ENCODE measurements at regions not wholly inside any gene's neighbourhood (a gene's known extent, or its start where the extent isn't known, plus 50 kb on each side); places are given as distances from the start of the nearest gene placed in this dataset.

GRCh38 chr2:16561676-16562075 lies 104.0 kb downstream of the CYRIA start:
- no peak for DNase-seq

DNA sequence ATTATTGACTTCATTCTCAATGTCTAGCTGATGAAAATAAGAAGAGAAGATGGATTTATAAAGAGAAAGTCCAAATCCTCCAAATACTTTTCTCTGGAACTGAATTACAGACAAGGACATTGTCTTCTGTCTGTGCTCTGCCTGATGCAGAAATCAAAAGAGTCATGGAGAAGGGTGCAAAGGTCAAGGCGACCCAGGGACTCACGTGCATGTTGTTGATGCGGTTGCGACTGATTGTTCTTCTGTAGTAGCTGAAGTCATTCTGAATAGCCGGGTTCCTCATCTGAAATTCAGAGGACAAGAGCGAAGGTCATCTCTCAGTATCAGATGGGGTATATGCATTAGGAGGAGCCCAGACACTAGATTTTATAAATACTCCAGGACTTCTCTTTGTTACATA lies 104.4 kb downstream of the CYRIA start:
- no peak for DNase-seq

GRCh38 chr2:16559278-16560067 lies 106.2 kb downstream of the CYRIA start:
- DNase-seq: no peak

GRCh38 chr2:16554060-16554583 lies 111.5 kb downstream of the CYRIA start:
- no peak for DNase-seq

DNA sequence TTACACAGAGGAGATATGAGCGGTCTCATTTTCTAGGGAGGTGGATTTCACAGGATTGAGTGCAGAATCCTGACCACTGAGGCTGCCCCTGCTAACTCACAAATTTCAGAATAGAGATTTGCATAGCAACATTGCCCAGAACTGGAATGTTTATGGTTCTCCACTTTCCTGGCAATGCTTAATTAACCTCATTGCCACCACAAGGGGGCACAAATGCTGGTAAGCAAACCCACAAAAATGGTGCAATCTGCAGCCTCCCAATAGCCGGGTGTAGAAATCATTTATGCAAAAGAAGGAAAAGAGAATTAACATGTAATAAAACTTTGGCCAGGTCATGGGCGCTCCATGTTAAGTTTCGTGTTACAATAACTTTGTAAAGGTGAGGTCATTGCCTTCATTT lies 112.4 kb downstream of the CYRIA start:
- peak; percentile 61 for DNase-seq

DNA sequence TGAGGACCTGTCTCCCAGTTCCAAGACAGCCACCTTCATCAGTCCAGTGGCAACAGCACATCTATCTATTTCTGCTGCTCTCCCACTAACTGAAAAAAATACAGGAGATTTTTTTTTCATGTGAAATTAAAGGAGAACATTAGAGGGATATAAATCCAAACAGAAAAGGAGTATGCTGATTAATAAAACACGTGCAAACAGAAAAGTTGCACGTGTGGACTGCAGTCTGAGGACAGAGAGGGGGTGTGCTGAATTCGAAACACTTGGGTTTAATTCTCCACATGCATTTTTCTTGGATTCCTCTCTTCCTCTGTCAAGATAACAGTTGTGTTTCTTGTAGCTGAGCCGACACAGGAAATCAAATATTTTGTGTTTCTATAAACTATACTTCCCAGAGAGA lies 113.4 kb downstream of the CYRIA start:
- no peak for DNase-seq

DNA sequence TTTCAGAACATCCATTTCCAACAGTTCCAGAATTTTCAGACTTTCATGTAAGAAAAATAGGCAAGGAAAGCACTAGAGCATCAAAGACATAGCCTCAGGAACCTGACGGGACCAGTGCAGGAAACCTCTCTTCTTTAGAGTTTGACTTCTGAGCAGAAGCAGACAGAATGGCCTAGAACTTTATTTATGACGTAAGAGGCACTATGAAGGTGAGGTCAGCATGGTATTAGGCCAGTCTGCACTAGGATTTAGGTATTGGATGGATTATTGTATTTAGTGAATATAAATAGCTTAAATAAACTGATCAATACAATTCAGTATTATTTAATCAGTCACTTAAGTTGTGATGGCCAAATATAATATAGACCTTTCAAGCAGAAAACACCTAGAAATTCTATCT lies 117.6 kb downstream of the CYRIA start:
- no peak for DNase-seq

DNA sequence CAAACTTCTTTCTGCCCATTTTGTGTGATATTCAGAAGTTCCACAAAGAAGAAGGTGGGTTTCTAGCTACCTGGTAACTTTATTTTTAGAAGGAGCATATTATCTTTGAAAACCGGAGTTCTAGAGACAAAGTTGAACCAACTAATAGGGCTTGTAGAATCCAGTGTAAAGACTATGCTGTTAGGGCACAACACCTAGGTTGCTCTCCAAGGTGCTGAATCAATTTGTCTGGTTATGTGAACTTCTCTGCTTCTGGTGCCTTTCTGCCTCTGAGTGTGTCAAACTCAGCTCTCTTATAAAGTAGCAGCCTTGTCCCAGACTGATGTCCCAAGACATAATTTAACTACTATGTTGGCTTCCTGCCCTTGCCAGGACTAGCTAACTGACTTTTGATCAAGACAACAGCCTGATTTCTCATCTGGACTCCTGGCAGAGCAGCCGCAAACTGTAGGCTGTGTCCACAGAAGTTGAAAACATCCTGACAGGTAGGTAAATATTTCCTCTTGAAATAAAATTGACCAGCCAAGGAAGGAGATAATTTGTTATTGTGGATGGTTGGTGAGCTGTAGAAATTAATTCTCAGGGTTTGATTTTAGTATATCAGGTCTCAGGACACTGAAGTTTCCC lies 119.4 kb downstream of the CYRIA start:
- peak; percentile 63 for DNase-seq

DNA sequence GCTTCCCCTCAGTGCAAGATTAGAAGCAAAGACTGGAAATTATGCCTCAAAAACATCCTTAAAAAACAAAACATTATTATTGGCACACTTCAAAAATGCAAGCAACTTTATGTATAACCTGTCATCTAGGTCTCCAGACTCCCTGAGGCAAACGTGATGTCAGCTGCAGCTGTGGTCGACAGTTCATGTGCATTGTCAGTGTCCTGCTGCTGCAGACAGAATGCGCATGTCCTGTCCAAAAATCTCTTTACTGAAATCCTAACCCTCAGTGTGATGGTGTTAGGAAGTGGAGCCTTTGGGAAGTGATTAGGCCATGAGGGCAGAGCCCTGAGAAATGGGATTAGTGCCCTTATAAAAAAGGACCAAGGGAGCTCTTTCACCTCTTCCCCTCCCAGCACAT lies 126.9 kb downstream of the CYRIA start:
- DNase-seq: no peak

- no peak for DNase-seq
Measured at GRCh38 chr2:16537347-16537746, 128.3 kb downstream of the CYRIA start.

GRCh38 chr2:16526193-16526592 lies 139.4 kb downstream of the CYRIA start:
- DNase-seq: no peak

- DNase-seq: peak; percentile 49
Measured at GRCh38 chr2:16525265-16525887, 140.3 kb downstream of the CYRIA start.

DNA sequence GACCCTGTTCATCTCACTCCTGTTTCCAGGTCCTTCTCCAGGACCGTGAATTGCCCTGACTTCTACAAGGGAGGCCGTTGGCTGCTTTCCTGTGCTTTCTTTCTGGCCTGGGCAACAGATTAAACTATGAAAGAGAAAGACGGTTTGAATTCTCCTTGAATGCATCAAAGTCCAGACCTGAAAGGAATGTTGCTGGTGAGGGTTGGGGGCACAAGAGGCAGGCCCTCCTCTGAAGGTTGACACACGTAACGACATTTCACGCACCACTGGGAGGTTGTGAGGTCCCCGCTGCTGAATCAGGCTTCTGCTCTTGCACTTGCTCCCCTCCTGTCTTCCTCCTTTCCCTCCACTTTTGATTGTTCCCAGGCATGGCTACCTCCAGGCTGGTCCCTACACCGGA lies 141.9 kb downstream of the CYRIA start:
- no peak for DNase-seq

DNA sequence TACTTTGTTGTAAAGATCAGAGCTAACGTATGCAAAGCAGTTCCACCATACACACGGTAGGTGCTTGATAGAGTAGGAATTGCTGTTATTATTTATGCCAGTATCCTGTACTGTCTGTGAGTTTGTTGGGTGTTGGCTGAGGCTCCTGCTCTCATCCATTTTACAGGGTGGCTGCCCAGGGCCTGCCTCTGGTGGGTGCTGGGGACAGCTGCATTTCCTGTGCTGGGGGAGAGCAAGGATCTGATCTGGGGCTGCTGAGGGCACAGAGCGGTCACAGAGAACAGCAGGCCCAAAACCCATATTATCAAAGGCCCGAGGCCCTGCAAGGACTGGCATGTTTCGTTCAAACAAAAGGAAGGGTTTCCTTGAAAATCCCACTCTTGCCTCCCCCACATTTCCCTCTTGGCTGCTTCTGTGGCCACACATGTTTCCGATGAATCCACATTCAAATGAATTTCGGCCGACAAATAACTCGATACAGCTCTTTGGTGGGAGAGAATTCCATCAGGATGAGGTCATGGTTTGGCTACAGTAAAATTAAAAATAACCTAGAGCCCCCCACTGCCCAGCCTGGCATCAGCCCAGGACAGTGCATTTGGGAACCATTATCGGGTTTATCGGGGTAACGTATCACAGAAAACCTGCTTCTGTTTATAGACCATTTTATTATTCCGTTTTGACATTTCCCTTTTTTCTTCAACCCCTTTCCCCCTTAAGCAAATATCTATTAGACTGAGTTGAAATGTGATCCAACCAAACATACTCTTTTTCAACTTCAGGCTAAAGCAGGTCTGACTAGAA lies 143.4 kb downstream of the CYRIA start:
- no peak for DNase-seq

DNA sequence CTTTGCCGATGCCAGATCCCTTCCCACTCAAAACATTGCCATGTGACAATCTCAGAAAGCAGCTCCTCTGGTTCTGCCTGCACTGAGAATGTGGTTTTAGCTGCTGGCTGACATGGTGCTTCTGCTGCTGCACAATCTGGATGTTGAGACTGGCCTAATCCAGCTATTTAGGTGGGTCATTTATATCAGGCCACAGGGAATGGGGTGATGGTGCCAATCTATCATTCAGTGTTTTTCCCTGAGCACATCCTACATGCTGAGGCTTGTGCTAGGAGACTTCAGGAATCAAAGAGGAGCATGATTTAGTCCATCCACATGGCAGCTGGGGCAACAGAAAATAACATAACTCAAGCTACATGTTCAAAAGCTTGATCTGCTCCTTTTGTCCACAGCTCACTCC lies 144.7 kb downstream of the CYRIA start:
- no peak for DNase-seq

- DNase-seq: no peak
Measured at GRCh38 chr2:16515696-16516095, 149.9 kb downstream of the CYRIA start.

DNA sequence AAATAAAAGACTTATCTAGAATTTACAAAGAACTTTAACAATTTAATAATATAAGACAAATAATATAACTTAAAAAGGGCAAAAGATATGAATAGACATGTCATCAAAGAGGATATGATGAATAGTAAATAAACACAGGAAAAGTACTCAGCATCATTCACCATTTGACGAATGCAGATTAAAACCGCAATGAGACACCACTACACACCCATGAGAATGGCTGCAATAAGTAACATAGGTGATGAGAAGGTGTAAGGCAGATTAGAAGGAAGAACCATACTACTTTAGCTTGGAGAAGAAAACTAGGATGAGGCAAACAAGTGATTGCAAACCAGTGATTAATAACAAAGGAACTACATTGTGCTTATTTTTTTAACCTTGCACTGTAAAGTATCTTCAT lies 152.0 kb downstream of the CYRIA start:
- no peak for DNase-seq

- no peak for DNase-seq
Measured at GRCh38 chr2:16511041-16511440, 154.6 kb downstream of the CYRIA start.

- no peak for DNase-seq
Measured at GRCh38 chr2:16509042-16509441, 156.6 kb downstream of the CYRIA start.

- DNase-seq: no peak
Measured at GRCh38 chr2:16508490-16508851, 157.2 kb downstream of the CYRIA start.

- DNase-seq: peak; percentile 59
Measured at GRCh38 chr2:16507655-16508489, 157.8 kb downstream of the CYRIA start.

DNA sequence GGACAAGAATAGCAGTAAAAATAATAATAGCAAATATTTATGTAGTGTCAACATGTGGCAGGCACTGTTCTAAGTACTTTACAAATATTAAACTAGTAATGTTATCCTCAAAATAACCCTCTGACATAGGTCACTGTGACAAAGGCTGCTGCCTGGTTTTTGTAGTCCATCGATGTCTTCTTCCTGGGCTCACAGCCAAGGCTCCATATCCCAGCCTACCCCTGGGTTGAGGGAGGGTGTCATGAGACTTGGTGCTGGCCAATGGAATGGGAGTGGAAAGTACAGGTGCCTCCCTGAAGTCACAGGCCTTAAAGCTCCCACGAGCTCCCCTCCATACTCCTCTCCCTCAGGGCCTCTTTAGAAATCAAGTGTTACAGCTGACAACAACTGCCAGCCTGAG lies 159.3 kb downstream of the CYRIA start:
- DNase-seq: no peak

All from OCI-M1 (cell line).